NCI-H510A (cell line): ENCODE measurements at regions not wholly inside any gene's neighbourhood (a gene's known extent, or its start where the extent isn't known, plus 50 kb on each side); places are given as distances from the start of the nearest gene placed in this dataset.

ENCODE experiments used
- DNase-seq: peaks from one replicate; lab custom pipeline; 2025; lab: John Stamatoyannopoulos, UW

- DNase-seq, result no peak
Observed at GRCh38 chr7:22962775-22963350, 51.1 kb downstream of the HYCC1 start.

GRCh38 chr7:22958742-22959141 is 55.2 kb downstream of the HYCC1 start:
- DNase-seq, result no peak

- DNase-seq, result no peak
Observed at GRCh38 chr7:22954251-22954650, 59.7 kb downstream of the HYCC1 start.

GRCh38 chr7:22952306-22953015 is 61.5 kb downstream of the HYCC1 start:
- no peak for DNase-seq

GRCh38 chr7:22949944-22950343 is 64.0 kb downstream of the HYCC1 start:
- no peak for DNase-seq

DNA sequence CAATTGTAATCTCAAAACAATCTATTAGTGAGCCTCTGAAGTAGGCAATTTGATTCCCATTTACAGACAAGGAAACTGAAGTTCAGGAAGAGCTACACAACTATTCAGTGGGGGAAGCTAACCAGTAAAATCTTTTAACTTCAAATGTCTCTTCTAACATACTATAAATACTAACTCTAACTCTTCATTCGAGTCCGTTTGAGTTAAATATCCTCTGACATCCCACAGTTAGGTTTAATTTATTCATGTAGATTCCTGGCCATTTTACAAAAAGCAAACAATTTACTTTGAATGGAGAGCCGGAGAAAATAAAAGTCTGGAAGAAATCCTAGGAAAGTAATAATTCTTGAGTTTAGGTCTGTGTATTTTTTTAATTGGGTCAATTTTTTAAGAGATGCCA is 64.7 kb downstream of the HYCC1 start:
- DNase-seq, result no peak

DNA sequence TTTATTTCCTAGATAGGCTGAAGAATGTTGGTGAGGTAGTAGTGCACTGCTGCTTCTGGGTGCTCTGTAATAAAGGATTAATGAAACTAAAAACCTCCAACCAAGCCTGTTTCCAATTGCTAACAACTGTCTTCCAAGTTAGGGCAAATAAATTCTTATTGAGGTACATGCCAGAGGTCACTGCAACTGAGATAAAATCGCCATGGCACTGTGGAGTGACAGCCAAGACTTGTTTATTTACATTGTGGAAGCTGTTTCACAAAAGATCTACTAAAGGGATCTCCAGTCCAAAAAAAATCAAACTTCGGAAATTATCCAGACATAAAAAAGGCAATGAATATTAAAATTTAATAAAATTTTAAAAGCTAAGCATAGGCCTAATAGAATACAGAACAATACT is 65.2 kb downstream of the HYCC1 start:
- no peak for DNase-seq

DNA sequence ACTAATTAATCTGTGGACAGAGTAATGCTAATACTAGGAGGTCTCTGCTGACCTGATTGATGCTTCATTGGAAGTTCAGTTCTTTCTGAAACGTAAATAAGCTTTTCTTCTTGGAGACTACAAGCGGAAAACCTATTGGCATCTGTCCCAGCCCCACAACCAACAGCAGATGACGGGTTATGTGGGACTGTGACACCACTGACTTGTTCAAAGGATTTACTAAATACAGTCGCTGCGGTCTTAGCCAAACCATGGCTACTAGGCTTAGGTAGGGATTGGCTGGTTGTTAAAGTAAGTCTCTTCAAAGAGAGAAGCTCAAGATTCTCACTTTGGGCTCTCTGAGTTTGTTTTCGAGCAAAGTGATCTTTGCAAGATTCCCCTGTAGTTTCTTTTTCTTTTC is 68.3 kb downstream of the HYCC1 start:
- DNase-seq, result no peak

DNA sequence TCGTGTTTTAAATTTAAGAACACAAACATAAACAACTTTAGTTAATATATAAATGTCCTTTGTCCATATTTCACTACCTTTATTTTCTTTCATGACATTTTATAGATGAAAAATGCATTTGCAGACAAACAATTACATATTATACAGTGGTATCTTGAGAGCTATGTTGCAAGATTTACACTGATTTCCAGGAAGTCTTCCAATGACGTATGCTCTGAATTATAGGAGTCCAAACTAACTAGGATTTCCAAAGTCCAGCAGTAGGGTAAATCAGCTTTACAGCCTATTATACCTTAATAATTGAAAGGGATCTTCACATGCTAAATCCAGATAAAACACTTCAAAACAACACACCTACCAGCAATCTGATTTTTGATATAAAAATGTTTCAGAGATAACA is 69.4 kb downstream of the HYCC1 start:
- DNase-seq, result no peak

- DNase-seq, result no peak
Observed at GRCh38 chr7:22944022-22944421, 69.9 kb downstream of the HYCC1 start.

DNA sequence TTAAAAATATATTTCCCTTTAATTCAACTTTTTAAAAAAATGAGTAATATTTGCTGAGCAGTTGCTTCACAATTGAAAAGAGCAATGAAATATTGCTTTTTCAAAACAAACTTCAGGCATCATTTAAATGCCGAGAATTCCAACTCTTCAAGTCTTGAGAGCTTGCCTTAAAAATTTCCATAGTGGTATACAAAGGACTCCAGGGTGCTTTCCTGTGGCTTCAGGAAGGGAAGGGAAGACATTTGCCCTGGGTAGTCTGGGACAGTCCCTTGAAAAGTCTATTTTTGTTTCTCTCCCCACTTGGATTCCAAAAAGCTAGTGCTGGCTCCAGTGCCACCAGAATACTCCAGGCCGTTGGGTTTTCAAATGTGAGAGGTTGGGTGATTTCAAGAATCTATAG is 71.7 kb downstream of the HYCC1 start:
- no peak for DNase-seq

DNA sequence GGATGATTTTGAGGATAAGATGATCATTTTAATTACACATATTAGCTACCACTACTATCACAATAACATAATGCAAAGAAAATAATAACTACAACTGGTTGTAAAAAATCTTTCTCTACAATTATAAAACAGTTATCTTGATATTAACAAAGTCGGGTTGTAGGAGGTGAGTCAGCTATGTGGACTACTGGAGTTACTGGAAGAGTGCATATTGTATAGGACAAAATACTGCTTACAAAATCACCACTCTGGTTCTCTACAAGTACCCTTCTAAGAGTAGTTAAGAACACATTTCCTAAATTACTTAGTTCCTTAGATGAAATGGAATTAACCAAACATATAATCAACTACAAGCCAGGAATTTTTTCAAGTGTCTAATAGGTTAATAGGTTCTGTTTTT is 74.1 kb downstream of the HYCC1 start:
- DNase-seq, result no peak

DNA sequence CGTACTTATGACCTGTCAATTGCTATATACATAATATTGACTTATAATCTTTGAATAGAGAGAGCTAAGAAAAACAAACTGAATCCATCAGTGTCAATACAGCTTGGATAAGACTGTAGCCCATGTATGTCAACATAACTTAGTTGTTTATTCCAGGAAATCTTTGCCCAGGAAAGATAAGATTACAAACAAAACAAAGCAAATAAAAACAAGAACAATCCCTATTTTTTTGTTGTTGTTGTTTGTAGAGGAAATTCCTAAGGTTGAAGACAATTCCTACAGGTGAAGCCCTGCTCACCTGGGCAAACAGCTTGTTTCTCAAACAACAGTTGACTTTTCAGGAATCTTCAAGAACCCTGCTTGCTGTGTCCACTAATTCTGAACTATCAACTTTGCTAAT is 76.0 kb downstream of the HYCC1 start:
- DNase-seq, result no peak

GRCh38 chr7:22936246-22936645 is 77.7 kb downstream of the HYCC1 start:
- no peak for DNase-seq

- no peak for DNase-seq
Observed at GRCh38 chr7:22935269-22935668, 78.7 kb downstream of the HYCC1 start.

- DNase-seq, result no peak
Observed at GRCh38 chr7:22934473-22935065, 79.4 kb downstream of the HYCC1 start.

DNA sequence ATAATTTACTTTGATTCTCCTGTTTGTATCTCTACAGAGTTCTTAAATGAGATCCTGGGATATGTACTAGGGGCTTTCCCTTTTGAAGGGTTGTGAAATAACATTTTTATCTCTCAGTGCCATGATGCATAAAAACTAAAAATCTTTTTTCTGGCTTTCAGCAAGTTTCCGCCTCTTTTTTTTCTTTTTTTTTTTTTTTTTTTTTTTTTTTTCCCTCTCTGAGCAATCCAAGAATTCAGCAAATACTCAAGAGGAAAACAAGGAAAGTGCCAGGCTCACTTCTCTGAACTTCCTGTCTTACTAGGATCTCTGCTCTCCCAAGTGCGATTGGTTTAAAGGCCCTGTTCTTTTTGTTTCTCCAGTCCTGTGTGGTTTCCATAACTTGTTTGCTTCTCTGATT is 79.9 kb downstream of the HYCC1 start:
- DNase-seq, result no peak

DNA sequence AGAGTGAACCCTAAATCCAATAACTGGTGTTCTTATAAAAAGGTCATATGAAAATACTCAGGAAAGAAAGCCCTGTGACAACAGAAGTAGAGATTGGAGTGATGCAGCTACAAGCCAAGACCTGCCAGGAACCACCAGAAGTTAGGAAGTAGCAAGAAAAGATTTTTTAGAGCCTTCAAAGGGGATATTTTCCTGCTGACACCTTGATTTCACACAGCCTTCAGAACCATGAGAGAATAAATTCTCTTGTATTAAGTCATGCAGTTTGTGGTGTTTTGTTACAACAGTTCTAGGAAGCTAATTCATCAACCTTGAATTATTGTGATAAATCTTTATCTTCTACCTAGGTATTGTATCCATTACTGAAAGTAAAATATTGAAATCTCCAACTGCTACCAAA is 81.0 kb downstream of the HYCC1 start:
- no peak for DNase-seq

- no peak for DNase-seq
Observed at GRCh38 chr7:22931011-22931410, 82.9 kb downstream of the HYCC1 start.

- no peak for DNase-seq
Observed at GRCh38 chr7:22922307-22922706, 91.6 kb downstream of the HYCC1 start.

DNA sequence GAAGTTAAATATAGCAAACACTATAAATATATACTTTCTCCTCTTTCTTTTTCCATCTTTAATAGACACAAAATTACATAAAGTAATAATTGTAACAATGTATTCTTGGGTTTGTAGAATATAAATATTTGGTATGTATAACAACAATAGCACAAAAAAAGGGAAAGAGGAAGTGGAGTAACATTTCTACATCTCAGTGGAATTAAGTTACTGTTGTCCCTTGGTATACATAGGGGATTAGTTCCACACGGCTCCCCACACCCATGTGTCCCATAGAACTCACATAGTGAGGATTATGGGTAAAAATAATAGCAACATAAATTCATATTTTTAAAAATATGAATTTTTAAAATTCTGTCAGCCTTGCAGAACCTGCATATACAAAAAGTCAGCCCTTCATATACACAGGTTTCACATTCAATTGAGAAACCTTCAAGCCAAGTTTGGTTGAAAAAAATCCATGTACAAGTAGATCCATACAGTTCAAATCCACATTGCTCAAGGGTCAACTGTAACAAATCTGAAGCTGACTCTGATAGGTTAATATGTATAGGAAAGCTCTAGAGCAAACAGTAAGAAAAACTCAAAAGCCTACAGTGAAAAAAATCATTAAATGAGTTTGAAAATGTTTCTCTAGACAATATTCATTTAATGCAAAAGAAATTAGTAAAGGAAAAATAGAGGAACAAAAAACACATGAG is 92.4 kb downstream of the HYCC1 start:
- no peak for DNase-seq

DNA sequence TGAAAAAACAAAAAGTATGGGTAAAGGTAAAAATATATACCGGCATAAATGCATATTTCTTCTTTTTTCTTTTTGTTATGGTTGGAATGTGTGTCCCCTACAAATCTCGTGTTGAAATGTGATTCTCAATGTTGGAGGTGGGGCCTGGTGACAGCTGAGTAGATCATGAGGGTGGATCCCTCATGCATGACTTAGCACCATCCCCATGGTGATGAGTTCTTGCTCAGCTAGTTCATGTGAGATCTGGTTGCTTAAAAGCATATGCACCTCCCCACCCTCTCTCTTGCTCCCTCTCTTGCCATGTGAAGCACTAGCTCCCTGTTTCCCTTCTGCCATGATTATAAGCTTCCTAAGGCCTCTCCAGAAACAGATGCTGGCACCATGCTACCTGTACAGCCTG is 93.3 kb downstream of the HYCC1 start:
- DNase-seq, result peak; percentile 4

- no peak for DNase-seq
Observed at GRCh38 chr7:22913158-22913557, 90.5 kb upstream of the TOMM7 start.
